Sigmoid colon (tissue), 6 donors: ENCODE measurements at regions not wholly inside any gene's neighbourhood (a gene's known extent, or its start where the extent isn't known, plus 50 kb on each side); places are given as distances from the start of the nearest gene placed in this dataset.

Experiments used
- DNase-seq: peaks from one replicate; pipeline ENCODE4 v3.0.0-alpha.2; 2019
- H3K27ac ChIP-seq, 4 donors: fragments of 200-600 bp; sonication (generic); one replicate each; pipeline ENCODE4 v1.5.1; 2016 to 2019; ENCODE audit warnings: mild to moderate bottlenecking in 1 of 4
- H3K27me3 ChIP-seq, 3 donors: fragments of 200-600 bp; sonication (generic); one replicate each; pipeline ENCODE4 v1.5.1; 2019; ENCODE audit warnings: mild to moderate bottlenecking in 1 of 3
- H3K36me3 ChIP-seq, 4 donors: fragments of 200-600 bp; sonication (generic); one replicate each; pipeline ENCODE4 v1.5.1; 2016 to 2019
- H3K4me1 ChIP-seq, 4 donors: fragments of 200-600 bp; sonication (generic); one replicate each; pipeline ENCODE4 v1.5.1; 2017 to 2019
- H3K4me3 ChIP-seq, 4 donors: fragments of 200-600 bp; sonication (generic); one replicate each; pipeline ENCODE4 v1.5.1; 2017 to 2019; ENCODE audit warnings: mild to moderate bottlenecking in 2 of 4, moderate library complexity in 1 of 4
- H3K9me3 ChIP-seq, 4 donors: fragments of 200-600 bp in 3 of 4; sonication (generic) in 3 of 4; one replicate each; pipeline versions ENCODE4 v1.5.1 to v1.6.1; 2013 to 2019
- EP300 ChIP-seq, 4 donors: sonication (generic); formaldehyde crosslinking; IDR thresholded peaks; one replicate each; pipeline ENCODE4 v1.6.1; 2017; ENCODE audit warnings: antibody characterized with exemption in 4 of 4
- POLR2A ChIP-seq, 2 donors: fragments of 450-650 bp; IDR thresholded peaks; one replicate each; pipeline ENCODE4 v1.6.1; 2016; ENCODE audit warnings: antibody characterized with exemption in 2 of 2, mild to moderate bottlenecking in 2 of 2, moderate library complexity in 2 of 2
- POLR2AphosphoS5 ChIP-seq, 4 donors: sonication (generic); formaldehyde crosslinking; IDR thresholded peaks; one replicate each; pipeline ENCODE4 v1.6.1; 2017; ENCODE audit warnings: antibody characterized with exemption in 4 of 4
- WGBS, 2 donors: extraction: QIAGEN DNeasy Blood & Tissue Kit; methylation state at CpG; one replicate each; pipeline ENCODE4 v1.1.7; 2013; 5-methylcytosine and 5-hydroxymethylcytosine counted together
- intact Hi-C: fragments of 100-400 bp; cut with DNase I; formaldehyde crosslinking; loops from one replicate; pipeline ENCODE4 v1.15.1; 2023
- TF ChIP-seq, protein P1 (sequence below), 4 experiments: fragments of 450-650 bp in 3 of 4; fragments of 200-600 bp in 1 of 4; IDR thresholded peaks; one replicate each; pipeline ENCODE4 v1.5.1; 2016 to 2019; ENCODE audit warnings: antibody characterized with exemption in 4 of 4, mild to moderate bottlenecking in 3 of 4, moderate library complexity in 2 of 4
- donor health status: healthy with polysubstance abuse.
- donor health status: healthy.

DNA sequence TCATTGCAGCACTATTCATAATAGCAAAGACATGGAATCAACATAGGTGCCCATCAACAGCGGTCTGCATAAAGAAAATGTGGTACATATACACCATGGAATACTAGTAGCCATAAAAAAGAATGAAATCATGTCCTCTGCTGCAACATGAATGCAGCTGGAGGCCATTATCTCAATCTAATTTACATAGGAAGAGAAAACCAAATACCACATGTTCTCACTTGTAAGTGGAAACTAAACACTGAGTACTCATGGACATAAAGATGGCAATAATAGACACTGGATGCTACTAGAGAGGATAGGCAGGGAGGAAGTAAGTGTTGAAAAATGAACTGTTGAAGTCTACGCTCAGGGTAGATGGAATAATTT is 203.9 kb upstream of the CDH9 start:
- Histone ChIP-seq H3K4me3 (no peak overlapping the region), H3K27me3 (no peaks in the 10 kb centered on the region), H3K4me1 (no peaks in the 10 kb centered on the region), H3K9me3 (no peaks in the 10 kb centered on the region), H3K36me3 (no peaks in the 10 kb centered on the region), H3K27ac (no peak overlapping the region)
- TF ChIP-seq, protein P1, sequence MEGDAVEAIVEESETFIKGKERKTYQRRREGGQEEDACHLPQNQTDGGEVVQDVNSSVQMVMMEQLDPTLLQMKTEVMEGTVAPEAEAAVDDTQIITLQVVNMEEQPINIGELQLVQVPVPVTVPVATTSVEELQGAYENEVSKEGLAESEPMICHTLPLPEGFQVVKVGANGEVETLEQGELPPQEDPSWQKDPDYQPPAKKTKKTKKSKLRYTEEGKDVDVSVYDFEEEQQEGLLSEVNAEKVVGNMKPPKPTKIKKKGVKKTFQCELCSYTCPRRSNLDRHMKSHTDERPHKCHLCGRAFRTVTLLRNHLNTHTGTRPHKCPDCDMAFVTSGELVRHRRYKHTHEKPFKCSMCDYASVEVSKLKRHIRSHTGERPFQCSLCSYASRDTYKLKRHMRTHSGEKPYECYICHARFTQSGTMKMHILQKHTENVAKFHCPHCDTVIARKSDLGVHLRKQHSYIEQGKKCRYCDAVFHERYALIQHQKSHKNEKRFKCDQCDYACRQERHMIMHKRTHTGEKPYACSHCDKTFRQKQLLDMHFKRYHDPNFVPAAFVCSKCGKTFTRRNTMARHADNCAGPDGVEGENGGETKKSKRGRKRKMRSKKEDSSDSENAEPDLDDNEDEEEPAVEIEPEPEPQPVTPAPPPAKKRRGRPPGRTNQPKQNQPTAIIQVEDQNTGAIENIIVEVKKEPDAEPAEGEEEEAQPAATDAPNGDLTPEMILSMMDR (IDR thresholded peaks at IDR 0.05), result no peak
- TF ChIP-seq EP300 (IDR thresholded peaks at IDR 0.05), result no peak
- no peak for TF ChIP-seq POLR2A (IDR thresholded peaks at IDR 0.05)
- TF ChIP-seq POLR2AphosphoS5 (IDR thresholded peaks at IDR 0.05), result no peak
- intact Hi-C loops, result no loop called here
- 88 to 91% methylated on average over 2 of the region's 2 CpGs for WGBS, 2 donors
- no peak for DNase-seq

DNA sequence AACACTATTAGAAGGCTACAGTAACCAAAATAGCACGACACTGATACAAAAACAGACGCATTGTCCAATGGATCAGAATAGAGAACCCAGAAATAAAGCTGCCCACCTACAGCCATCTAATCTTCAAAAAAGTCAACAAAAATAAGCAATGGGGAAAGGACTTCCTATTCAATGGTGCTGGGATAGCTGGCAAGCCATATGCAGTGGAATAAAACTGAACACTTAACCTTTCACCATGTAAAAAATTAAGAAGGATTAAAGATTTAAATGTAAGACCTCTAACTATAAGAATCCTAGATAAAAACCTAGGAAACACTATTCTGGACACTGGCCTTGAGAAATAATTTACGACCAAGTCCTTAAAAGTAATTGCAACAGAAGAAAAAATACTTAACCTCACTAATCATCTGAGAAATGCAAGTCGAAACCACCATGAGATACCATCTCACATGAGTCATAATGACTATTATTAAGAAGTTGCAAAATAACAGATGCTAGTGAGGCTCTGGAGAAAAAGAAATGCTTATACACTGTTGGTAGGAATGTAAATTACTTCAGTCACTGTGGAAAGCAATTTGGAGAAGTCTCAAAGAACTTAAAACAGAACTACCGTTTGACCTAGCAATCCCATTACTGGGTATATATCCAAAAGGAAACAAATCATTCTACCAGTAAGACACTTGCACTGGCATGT is 203.3 kb upstream of the CDH9 start:
- Histone ChIP-seq H3K9me3 (no peaks in the 10 kb centered on the region), H3K4me3 (no peak overlapping the region), H3K36me3 (no peaks in the 10 kb centered on the region), H3K27me3 (no peaks in the 10 kb centered on the region), H3K4me1 (no peaks in the 10 kb centered on the region), H3K27ac (no peak overlapping the region)
- intact Hi-C loops, result no loop called here
- TF ChIP-seq POLR2AphosphoS5 (IDR thresholded peaks at IDR 0.05), result peak in 1 of 4 donors; percentile 13
- no peak for TF ChIP-seq EP300 (IDR thresholded peaks at IDR 0.05)
- no peak for DNase-seq
- WGBS, 2 donors, result 62 to 83% methylated on average over 5 of the region's 5 CpGs

DNA sequence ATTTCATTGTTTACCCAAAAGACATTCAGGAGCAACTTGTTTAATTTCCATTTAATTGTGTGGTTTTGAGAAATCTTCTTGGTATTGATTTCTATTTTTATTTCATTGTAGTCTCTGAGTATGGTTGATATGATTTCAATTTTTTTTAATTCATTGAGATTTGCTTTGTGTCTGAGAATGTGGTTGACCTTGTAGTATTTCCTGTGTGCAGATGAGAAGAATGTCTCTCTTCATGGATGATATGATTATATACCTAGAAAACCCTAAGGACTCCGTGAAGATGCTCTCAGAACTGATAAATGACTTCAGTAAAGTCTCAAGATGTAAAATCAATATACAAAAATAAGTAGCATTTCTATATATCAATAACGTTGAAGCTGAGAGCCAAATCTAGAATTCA is 202.4 kb upstream of the CDH9 start:
- Histone ChIP-seq H3K27ac (no peak overlapping the region), H3K4me3 (no peak overlapping the region), H3K9me3 (no peaks in the 10 kb centered on the region), H3K4me1 (no peaks in the 10 kb centered on the region), H3K36me3 (no peaks in the 10 kb centered on the region), H3K27me3 (no peaks in the 10 kb centered on the region)
- WGBS, 2 donors, result 51 to 74% methylated on average over 2 of the region's 2 CpGs
- DNase-seq, result no peak
- intact Hi-C loops, result no loop called here
- TF ChIP-seq, protein P1 (IDR thresholded peaks at IDR 0.05), result no peak
- TF ChIP-seq POLR2AphosphoS5 (IDR thresholded peaks at IDR 0.05) (no peak), POLR2A (IDR thresholded peaks at IDR 0.05) (no peak), EP300 (IDR thresholded peaks at IDR 0.05) (no peak)

DNA sequence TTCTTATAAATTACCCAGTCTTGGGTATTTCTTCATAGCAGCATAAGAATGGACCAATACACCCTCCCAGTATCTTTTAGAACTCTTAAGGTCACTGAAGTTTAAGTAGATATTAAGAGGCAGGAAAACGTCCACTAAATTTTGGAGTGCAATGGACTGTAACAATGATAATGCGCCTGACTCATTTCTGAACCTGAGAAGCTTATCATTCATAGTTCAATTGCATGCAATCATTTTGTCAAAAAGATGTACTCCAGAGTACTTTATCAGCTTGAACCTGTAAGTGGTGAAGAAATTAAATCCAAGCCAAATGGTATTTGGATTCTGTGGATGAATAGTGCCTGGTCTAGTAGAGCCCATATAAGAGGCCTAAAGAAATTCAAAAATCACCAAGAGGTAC is 196.5 kb upstream of the CDH9 start:
- TF ChIP-seq POLR2A (IDR thresholded peaks at IDR 0.05) (no peak), POLR2AphosphoS5 (IDR thresholded peaks at IDR 0.05) (no peak), EP300 (IDR thresholded peaks at IDR 0.05) (no peak)
- TF ChIP-seq, protein P1 (IDR thresholded peaks at IDR 0.05), result no peak
- intact Hi-C loops, result no loop called here
- Histone ChIP-seq H3K27ac (no peak overlapping the region), H3K4me1 (no peaks in the 10 kb centered on the region), H3K4me3 (no peak overlapping the region), H3K9me3 (no peaks in the 10 kb centered on the region), H3K36me3 (no peaks in the 10 kb centered on the region), H3K27me3 (no peaks in the 10 kb centered on the region)
- DNase-seq, result no peak
- WGBS, 2 donors, result 71 to 78% methylated on average over 2 of the region's 2 CpGs

DNA sequence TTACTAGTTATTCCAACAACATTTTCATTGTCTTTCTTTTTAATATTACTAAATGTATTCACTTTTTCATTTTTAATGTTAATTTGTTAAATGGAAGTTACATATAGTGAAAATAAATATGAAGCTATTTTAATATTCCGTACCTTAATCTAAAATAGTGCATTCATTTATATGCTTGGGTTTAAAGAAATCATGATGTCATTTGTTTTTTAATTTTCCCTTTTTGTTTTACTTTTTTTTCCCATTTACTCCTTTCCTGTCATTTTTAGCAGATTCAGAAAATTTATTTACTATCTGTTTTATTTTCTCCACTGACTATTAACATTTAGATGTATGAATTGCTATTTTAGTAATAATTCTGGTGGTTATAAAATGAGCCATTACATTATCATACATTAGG is 183.0 kb upstream of the CDH9 start:
- Histone ChIP-seq H3K9me3 (no peaks in the 10 kb centered on the region), H3K36me3 (no peaks in the 10 kb centered on the region), H3K27ac (no peak overlapping the region), H3K4me3 (no peak overlapping the region), H3K4me1 (no peaks in the 10 kb centered on the region), H3K27me3 (no peaks in the 10 kb centered on the region)
- intact Hi-C loops, result no loop called here
- TF ChIP-seq, protein P1 (IDR thresholded peaks at IDR 0.05), result no peak
- TF ChIP-seq POLR2AphosphoS5 (IDR thresholded peaks at IDR 0.05), result no peak
- TF ChIP-seq POLR2A (IDR thresholded peaks at IDR 0.05), result no peak
- TF ChIP-seq EP300 (IDR thresholded peaks at IDR 0.05), result no peak
- WGBS, 2 donors, result 94 to 95% methylated on average over 1 of the region's 1 CpG
- no peak for DNase-seq
